CD4-positive, alpha-beta T cell treated with Interleukin-4 for 1 hour (primary cell): ENCODE measurements at regions not wholly inside any gene's neighbourhood (a gene's known extent, or its start where the extent isn't known, plus 50 kb on each side); places are given as distances from the start of the nearest gene placed in this dataset.
"Not testable (repeated sequence)": the region's sequence is repeated elsewhere in the genome, so short reads cannot be mapped to it uniquely, and the experiment has no call there.

ENCODE experiments used
- DNase-seq, 2 donors: peaks; one replicate each; pipeline ENCODE4 v3.0.0-alpha.2; 2020 to 2022

- no peak for DNase-seq
These were observed 498.6 kb downstream of the EBF1 start for GRCh38 chr5:158601118-158601517.

GRCh38 chr5:158600679-158601078, 499.0 kb downstream of the EBF1 start:
- DNase-seq: no peak

- no peak for DNase-seq
These were observed 500.6 kb downstream of the EBF1 start for GRCh38 chr5:158599157-158599556.

- DNase-seq: no peak
These were observed 505.0 kb downstream of the EBF1 start for GRCh38 chr5:158594595-158595242.

- no peak for DNase-seq
These were observed 505.8 kb downstream of the EBF1 start for GRCh38 chr5:158593925-158594324.

GRCh38 chr5:158591301-158591863, 508.3 kb downstream of the EBF1 start:
- no peak for DNase-seq

GRCh38 chr5:158590746-158591300, 508.9 kb downstream of the EBF1 start:
- DNase-seq: no peak

- no peak for DNase-seq
These were observed 509.8 kb downstream of the EBF1 start for GRCh38 chr5:158589939-158590338.

- no peak for DNase-seq
These were observed 511.1 kb downstream of the EBF1 start for GRCh38 chr5:158588617-158589016.

GRCh38 chr5:158586054-158586453, 513.7 kb downstream of the EBF1 start:
- DNase-seq: no peak

GRCh38 chr5:158582669-158583068, 517.0 kb downstream of the EBF1 start:
- DNase-seq: not testable (repeated sequence)

- no peak for DNase-seq
These were observed 525.9 kb downstream of the EBF1 start for GRCh38 chr5:158573829-158574228.

GRCh38 chr5:158570502-158570901, 529.2 kb downstream of the EBF1 start:
- DNase-seq: no peak

GRCh38 chr5:158569534-158569933, 530.2 kb downstream of the EBF1 start:
- DNase-seq: no peak

GRCh38 chr5:158565017-158565789, 534.5 kb downstream of the EBF1 start:
- DNase-seq: no peak

- DNase-seq: no peak
These were observed 535.8 kb downstream of the EBF1 start for GRCh38 chr5:158563760-158564390.

GRCh38 chr5:158561562-158562190, 538.0 kb downstream of the EBF1 start:
- DNase-seq: no peak

- peak in 1 of 2 donors; percentile 12 for DNase-seq
These were observed 539.5 kb downstream of the EBF1 start for GRCh38 chr5:158560170-158560569.

- DNase-seq: no peak
These were observed 540.1 kb downstream of the EBF1 start for GRCh38 chr5:158559643-158560042.

GRCh38 chr5:158559066-158559465, 540.6 kb downstream of the EBF1 start:
- DNase-seq: no peak

GRCh38 chr5:158553962-158554336, 545.8 kb downstream of the EBF1 start:
- no peak for DNase-seq

GRCh38 chr5:158553195-158553961, 546.3 kb downstream of the EBF1 start:
- DNase-seq: no peak
